ENCODE measurements at regions not wholly inside any gene's neighbourhood (a gene's known extent, or its start where the extent isn't known, plus 50 kb on each side); places are given as distances from the start of the nearest gene placed in this dataset.

GRCh38 chrX:25941559-25942250 lies 196.4 kb upstream of the MAGEB18 start:
- Histone ChIP-seq H3K27ac (ENCODE audit: low read length) (no peak overlapping the region), H3K36me3 (ENCODE audit: insufficient read depth, low read length) (no peaks in the 10 kb centered on the region), H4K20me1 (ENCODE audit: insufficient read depth) (no peaks in the 10 kb centered on the region), H3K9ac (ENCODE audit: low read length) (no peak overlapping the region), H3F3A (ENCODE audit: insufficient read depth, low read length, poor library complexity, severe bottlenecking) (no peaks in the 10 kb centered on the region), H3K4me3 (ENCODE audit: low read length) (no peak overlapping the region), H3K9me2 (ENCODE audit: insufficient read depth, low read length) (no peaks in the 10 kb centered on the region), H3K79me2 (replicated peaks; ENCODE audit: insufficient read depth, low read length) (no peaks in the 10 kb centered on the region), H3K27me3 (ENCODE audit: insufficient read depth, low read depth, low read length) (no peaks in the 10 kb centered on the region), H2AFZ (ENCODE audit: low read depth, low read length) (no peak overlapping the region), H3K4me2 (ENCODE audit: low read length) (no peak overlapping the region), H3K9me3 (ENCODE audit: low read length) (no peaks in the 10 kb centered on the region)
- TF ChIP-seq SMC3 (conservative IDR thresholded peaks at IDR 0.05; ENCODE audit: poor library complexity) (no peak), REST (IDR thresholded peaks at IDR 0.05; ENCODE audit: borderline replicate concordance) (no peak), EP300 (conservative IDR thresholded peaks at IDR 0.05; ENCODE audit: poor library complexity, severe bottlenecking) (no peak), EZH2 (IDR thresholded peaks at IDR 0.05; ENCODE audit: borderline replicate concordance, insufficient read depth, low read length, poor library complexity, severe bottlenecking) (no peak), POLR2AphosphoS5 (IDR thresholded peaks at IDR 0.05) (no peak), TAF1 (IDR thresholded peaks at IDR 0.05; ENCODE audit: low read depth) (no peak), MXI1 (conservative IDR thresholded peaks at IDR 0.05; ENCODE audit: poor library complexity, severe bottlenecking) (no peak), RAD21 (conservative IDR thresholded peaks at IDR 0.05) (no peak)
- TF ChIP-seq, protein P1, sequence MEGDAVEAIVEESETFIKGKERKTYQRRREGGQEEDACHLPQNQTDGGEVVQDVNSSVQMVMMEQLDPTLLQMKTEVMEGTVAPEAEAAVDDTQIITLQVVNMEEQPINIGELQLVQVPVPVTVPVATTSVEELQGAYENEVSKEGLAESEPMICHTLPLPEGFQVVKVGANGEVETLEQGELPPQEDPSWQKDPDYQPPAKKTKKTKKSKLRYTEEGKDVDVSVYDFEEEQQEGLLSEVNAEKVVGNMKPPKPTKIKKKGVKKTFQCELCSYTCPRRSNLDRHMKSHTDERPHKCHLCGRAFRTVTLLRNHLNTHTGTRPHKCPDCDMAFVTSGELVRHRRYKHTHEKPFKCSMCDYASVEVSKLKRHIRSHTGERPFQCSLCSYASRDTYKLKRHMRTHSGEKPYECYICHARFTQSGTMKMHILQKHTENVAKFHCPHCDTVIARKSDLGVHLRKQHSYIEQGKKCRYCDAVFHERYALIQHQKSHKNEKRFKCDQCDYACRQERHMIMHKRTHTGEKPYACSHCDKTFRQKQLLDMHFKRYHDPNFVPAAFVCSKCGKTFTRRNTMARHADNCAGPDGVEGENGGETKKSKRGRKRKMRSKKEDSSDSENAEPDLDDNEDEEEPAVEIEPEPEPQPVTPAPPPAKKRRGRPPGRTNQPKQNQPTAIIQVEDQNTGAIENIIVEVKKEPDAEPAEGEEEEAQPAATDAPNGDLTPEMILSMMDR (IDR thresholded peaks at IDR 0.05; ENCODE audit: poor library complexity, severe bottlenecking), result no peak

- H3K36me3 ChIP-seq (ENCODE audit: insufficient read depth, low read length), result no peaks in the 10 kb centered on the region
- no peak overlapping the region for H3K4me2 ChIP-seq (ENCODE audit: low read length)
- no peaks in the 10 kb centered on the region for H4K20me1 ChIP-seq (ENCODE audit: insufficient read depth)
- H3K4me3 ChIP-seq (ENCODE audit: low read length), result no peak overlapping the region
- H3K27ac ChIP-seq (ENCODE audit: low read length), result no peak overlapping the region
- H3F3A ChIP-seq (ENCODE audit: insufficient read depth, low read length, poor library complexity, severe bottlenecking), result no peaks in the 10 kb centered on the region
- H3K9me3 ChIP-seq (ENCODE audit: low read length), result no peaks in the 10 kb centered on the region
- no peak for TF ChIP-seq TAF1 (IDR thresholded peaks at IDR 0.05; ENCODE audit: low read depth)
- TF ChIP-seq SMC3 (conservative IDR thresholded peaks at IDR 0.05; ENCODE audit: poor library complexity), result no peak
- no peak for TF ChIP-seq POLR2AphosphoS5 (IDR thresholded peaks at IDR 0.05)
- no peaks in the 10 kb centered on the region for H3K27me3 ChIP-seq (ENCODE audit: insufficient read depth, low read depth, low read length)
- no peaks in the 10 kb centered on the region for H3K9me2 ChIP-seq (ENCODE audit: insufficient read depth, low read length)
- no peak overlapping the region for H3K9ac ChIP-seq (ENCODE audit: low read length)
- no peaks in the 10 kb centered on the region for H3K79me2 ChIP-seq (replicated peaks; ENCODE audit: insufficient read depth, low read length)
- no peak overlapping the region for H2AFZ ChIP-seq (ENCODE audit: low read depth, low read length)
Observed at GRCh38 chrX:25968920-25969319, 169.2 kb upstream of the MAGEB18 start.

All from neural cell (in vitro differentiated cells).